ENCODE measurements at regions not wholly inside any gene's neighbourhood (a gene's known extent, or its start where the extent isn't known, plus 50 kb on each side); places are given as distances from the start of the nearest gene placed in this dataset.

DNA sequence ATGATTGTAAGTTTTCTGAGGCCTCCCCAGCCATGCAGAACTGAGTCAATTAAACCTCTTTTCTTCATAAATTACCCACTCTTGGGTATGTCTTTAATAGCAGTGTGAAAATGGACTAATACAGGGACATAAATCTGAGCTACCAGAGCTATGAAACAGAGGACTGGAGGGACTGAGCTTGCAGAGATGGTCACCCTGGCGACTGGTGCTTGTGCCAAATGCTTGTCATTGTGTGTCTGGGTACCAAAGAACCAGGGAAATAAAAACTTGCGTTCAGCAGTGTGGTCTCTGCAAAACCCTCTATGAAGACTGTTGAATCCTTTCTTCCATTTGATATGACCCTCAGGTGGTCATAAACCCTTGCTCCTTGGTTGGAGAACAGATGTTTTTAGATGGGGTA lies 105.1 kb upstream of the PRL start:
- Histone ChIP-seq H3K9me3 (no peaks in the 10 kb centered on the region), H3K4me3 (no peak overlapping the region), H3K27me3 (no peaks in the 10 kb centered on the region), H3K27ac (no peak overlapping the region), H3K4me1 (no peaks in the 10 kb centered on the region), H3K36me3 (no peaks in the 10 kb centered on the region)
- TF ChIP-seq, protein P1, sequence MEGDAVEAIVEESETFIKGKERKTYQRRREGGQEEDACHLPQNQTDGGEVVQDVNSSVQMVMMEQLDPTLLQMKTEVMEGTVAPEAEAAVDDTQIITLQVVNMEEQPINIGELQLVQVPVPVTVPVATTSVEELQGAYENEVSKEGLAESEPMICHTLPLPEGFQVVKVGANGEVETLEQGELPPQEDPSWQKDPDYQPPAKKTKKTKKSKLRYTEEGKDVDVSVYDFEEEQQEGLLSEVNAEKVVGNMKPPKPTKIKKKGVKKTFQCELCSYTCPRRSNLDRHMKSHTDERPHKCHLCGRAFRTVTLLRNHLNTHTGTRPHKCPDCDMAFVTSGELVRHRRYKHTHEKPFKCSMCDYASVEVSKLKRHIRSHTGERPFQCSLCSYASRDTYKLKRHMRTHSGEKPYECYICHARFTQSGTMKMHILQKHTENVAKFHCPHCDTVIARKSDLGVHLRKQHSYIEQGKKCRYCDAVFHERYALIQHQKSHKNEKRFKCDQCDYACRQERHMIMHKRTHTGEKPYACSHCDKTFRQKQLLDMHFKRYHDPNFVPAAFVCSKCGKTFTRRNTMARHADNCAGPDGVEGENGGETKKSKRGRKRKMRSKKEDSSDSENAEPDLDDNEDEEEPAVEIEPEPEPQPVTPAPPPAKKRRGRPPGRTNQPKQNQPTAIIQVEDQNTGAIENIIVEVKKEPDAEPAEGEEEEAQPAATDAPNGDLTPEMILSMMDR (IDR thresholded peaks at IDR 0.05), result no peak
- no peak for DNase-seq (ENCODE audit: low spot score)

DNA sequence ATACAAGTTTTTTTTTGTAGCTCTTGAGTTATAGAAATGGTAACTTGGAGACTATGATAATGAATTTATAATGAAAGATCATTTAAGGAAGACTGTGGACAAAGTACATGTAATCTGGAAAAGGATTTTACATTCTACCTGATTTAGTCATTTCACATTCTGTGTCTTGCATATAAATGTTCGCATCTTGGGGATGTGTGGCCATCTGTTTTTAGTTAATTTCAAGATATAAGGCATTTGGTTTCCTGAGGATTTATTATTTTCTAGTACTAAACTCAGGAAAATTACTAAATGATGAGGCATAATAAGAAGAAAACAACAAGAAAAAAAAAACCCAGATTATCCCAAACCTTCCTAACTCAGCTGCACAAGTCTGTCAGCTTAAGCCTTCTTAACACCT lies 112.7 kb upstream of the PRL start:
- H3K27me3 ChIP-seq, result no peaks in the 10 kb centered on the region
- no peak for DNase-seq (ENCODE audit: low spot score)
- H3K27ac ChIP-seq, result no peak overlapping the region
- TF ChIP-seq, protein P1 (IDR thresholded peaks at IDR 0.05), result no peak
- no peak overlapping the region for H3K4me3 ChIP-seq
- no peaks in the 10 kb centered on the region for H3K9me3 ChIP-seq
- no peaks in the 10 kb centered on the region for H3K4me1 ChIP-seq
- H3K36me3 ChIP-seq, result no peaks in the 10 kb centered on the region

DNA sequence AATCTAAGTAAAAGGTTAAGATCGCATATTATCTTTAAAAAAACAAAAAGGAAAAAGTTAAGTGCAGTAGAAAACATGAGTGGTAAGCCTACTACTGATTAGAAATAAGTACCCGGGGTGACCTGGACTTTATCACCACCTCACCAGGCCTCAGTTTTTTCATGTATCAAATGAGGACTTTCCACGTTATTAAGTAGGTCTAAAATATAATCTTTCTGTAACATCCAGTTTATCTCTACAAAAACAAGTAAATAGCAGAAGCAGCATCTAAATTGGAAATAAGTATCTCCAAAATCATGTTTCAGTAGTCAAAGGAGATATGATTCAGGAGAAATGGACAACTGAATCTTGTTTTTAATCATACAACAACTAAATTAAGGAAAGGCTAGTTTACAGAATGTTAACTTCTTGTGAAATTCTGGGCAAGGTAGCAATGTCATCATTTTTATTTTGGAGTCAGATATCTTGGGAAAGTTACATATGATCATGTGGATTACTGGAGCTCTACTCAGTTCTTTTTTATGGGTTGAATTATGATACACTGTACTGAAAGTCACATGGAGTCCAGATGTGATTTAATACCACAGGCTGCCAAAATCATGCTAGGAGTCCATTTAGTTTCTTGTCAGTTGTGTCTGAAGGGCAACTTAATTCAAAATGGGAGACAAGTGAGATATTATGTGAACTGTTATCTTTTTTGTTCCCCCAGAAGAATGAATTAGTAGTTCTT lies 114.7 kb upstream of the PRL start:
- TF ChIP-seq, protein P1 (IDR thresholded peaks at IDR 0.05), result no peak
- no peak for DNase-seq (ENCODE audit: low spot score)
- H3K27ac ChIP-seq, result no peak overlapping the region
- H3K27me3 ChIP-seq, result no peaks in the 10 kb centered on the region
- H3K9me3 ChIP-seq, result no peaks in the 10 kb centered on the region
- no peak overlapping the region for H3K4me3 ChIP-seq
- no peaks in the 10 kb centered on the region for H3K4me1 ChIP-seq
- H3K36me3 ChIP-seq, result no peaks in the 10 kb centered on the region

DNA sequence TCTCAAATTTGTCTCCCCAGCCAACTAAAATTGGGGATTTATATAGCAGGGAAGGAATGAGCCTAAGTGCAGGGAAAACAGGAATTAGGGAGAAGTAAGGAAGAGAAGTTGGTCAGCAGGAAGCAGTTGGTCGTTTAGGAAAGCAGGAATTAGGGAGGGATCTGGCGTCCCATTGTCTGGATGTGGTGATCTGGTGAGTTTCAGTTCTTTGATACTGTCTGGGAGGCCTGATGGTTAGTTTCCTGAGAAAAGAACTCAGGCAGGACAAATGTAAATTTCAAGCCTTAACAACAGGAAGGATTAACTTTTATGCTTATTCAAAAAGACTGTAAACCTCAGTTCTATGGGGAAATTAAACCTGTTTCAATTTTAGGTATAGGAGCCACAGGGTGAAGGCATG lies 116.2 kb upstream of the PRL start:
- Histone ChIP-seq H3K4me3 (no peak overlapping the region), H3K4me1 (no peaks in the 10 kb centered on the region), H3K36me3 (no peaks in the 10 kb centered on the region), H3K27me3 (no peaks in the 10 kb centered on the region), H3K9me3 (peaks cover 0 to under 1% of the 10 kb centered on the region in 2 donors), H3K27ac (no peak overlapping the region)
- TF ChIP-seq, protein P1 (IDR thresholded peaks at IDR 0.05), result no peak
- no peak for DNase-seq (ENCODE audit: low spot score)

DNA sequence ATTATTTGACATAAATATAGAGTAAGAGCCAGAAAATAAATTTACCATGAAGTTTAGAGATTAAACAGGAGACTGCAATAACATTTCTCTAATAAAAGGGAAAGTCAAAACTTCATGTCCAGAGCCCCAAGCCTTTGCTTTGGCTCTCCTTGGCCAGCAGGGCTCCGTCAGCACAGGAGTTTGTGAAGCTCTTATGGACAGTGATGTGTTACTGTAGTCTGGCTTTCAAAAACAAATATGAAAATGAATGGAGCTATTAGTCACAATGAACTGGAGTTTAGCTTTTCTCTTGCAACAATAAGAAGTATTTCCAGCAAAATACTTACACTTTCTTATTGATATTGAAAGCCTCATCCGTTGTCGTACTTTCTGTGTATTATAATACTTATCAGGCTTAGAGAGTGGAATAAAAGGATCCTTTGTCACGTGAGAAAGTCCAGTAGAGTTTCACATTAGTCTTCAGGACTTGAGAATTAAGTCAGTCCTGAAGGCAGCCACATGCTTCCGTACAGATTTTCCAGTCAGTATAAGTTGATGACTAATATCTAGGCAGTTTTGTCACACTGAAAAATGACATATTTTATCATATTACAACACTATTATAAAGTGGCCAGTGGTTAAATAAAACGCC lies 117.0 kb upstream of the PRL start:
- Histone ChIP-seq H3K4me1 (no peaks in the 10 kb centered on the region), H3K27ac (no peak overlapping the region), H3K36me3 (no peaks in the 10 kb centered on the region), H3K27me3 (no peaks in the 10 kb centered on the region), H3K4me3 (no peak overlapping the region), H3K9me3 (peaks cover 0 to 8% of the 10 kb centered on the region in 2 donors)
- TF ChIP-seq, protein P1 (IDR thresholded peaks at IDR 0.05), result no peak
- no peak for DNase-seq (ENCODE audit: low spot score)

All from right atrium auricular region (tissue), 2 donors.